Mesendoderm (in vitro differentiated cells): ENCODE measurements at regions not wholly inside any gene's neighbourhood (a gene's known extent, or its start where the extent isn't known, plus 50 kb on each side); places are given as distances from the start of the nearest gene placed in this dataset.

Experiments
- DNase-seq: peaks from one replicate; pipeline ENCODE4 v3.0.0; 2013
- H2AK5ac ChIP-seq: 2 replicates; pipeline ENCODE4 v1.6.1; 2013; ENCODE audit warnings: low read length, inconsistent platforms
- H2BK120ac ChIP-seq: 2 replicates; pipeline ENCODE4 v1.6.1; 2013; ENCODE audit warnings: low read depth, mild to moderate bottlenecking, low read length, moderate library complexity, mixed read lengths
- H2BK15ac ChIP-seq: replicated peaks from 2 replicates; pipeline ENCODE4 v1.6.1; 2013; ENCODE audit warnings: low read depth, mild to moderate bottlenecking, moderate library complexity
- H2BK5ac ChIP-seq: 2 replicates; pipeline ENCODE4 v1.6.1; 2013; ENCODE audit warnings: low read length, inconsistent platforms
- H3K18ac ChIP-seq: 2 replicates; pipeline ENCODE4 v1.6.1; 2013; ENCODE audit warnings: mild to moderate bottlenecking, low read length, mixed read lengths
- H3K23ac ChIP-seq: one replicate; pipeline ENCODE4 v1.6.1; 2013; ENCODE audit warnings: low read length
- H3K27ac ChIP-seq: 2 replicates; pipeline ENCODE4 v1.5.1; 2013; ENCODE audit warnings: low read depth, mild to moderate bottlenecking, inconsistent platforms, low read length, moderate library complexity
- H3K27me3 ChIP-seq: 2 replicates; pipeline ENCODE4 v1.6.1; 2013; ENCODE audit warnings: low read length, control low read depth, mild to moderate bottlenecking, inconsistent platforms; ENCODE audit not compliant: insufficient read depth, poor library complexity
- H3K36me3 ChIP-seq: 2 replicates; pipeline ENCODE4 v1.6.1; 2013; ENCODE audit warnings: low read length, inconsistent platforms; ENCODE audit not compliant: control insufficient read depth, insufficient read depth
- H3K4ac ChIP-seq: one replicate; pipeline ENCODE4 v1.6.1; 2013; ENCODE audit warnings: low read depth, mild to moderate bottlenecking, low read length, moderate library complexity
- H3K4me1 ChIP-seq: 2 replicates; pipeline ENCODE4 v1.6.1; 2013; ENCODE audit warnings: low read depth, low read length, inconsistent platforms; ENCODE audit not compliant: control insufficient read depth
- H3K4me2 ChIP-seq: 2 replicates; pipeline ENCODE4 v1.6.1; 2013; ENCODE audit warnings: low read length
- H3K4me3 ChIP-seq: 2 replicates; pipeline ENCODE4 v1.5.1; 2013; ENCODE audit warnings: mild to moderate bottlenecking, low read length
- H3K56ac ChIP-seq: one replicate; pipeline ENCODE4 v1.6.1; 2013; ENCODE audit warnings: low read length
- H3K79me1 ChIP-seq: 2 replicates; pipeline ENCODE4 v1.6.1; 2013; ENCODE audit warnings: low read length, inconsistent platforms
- H3K79me2 ChIP-seq: 2 replicates; pipeline ENCODE4 v1.6.1; 2013; ENCODE audit warnings: mild to moderate bottlenecking, low read length; ENCODE audit not compliant: control insufficient read depth, insufficient read depth
- H3K9ac ChIP-seq: 2 replicates; pipeline ENCODE4 v1.6.1; 2013; ENCODE audit warnings: low read length, inconsistent platforms
- H4K5ac ChIP-seq: one replicate; pipeline ENCODE4 v1.6.1; 2013; ENCODE audit warnings: low read length
- H4K8ac ChIP-seq: one replicate; pipeline ENCODE4 v1.6.1; 2013; ENCODE audit warnings: low read depth, mild to moderate bottlenecking, control low read depth, low read length, moderate library complexity
- WGBS: extraction: QIAGEN DNeasy Blood & Tissue Kit; methylation state at CpG from one replicate; pipeline ENCODE4 v1.1.7; 2013; ENCODE audit warnings: low lambda C conversion rate, missing lambda C conversion rate; ENCODE audit not compliant: insufficient coverage; ENCODE audit errors: extremely low coverage; 5-methylcytosine and 5-hydroxymethylcytosine counted together

GRCh38 chr10:106000721-106001120, 1163.8 kb downstream of the SORCS1 start:
- no peak overlapping the region for H4K8ac ChIP-seq
- H3K4me1 ChIP-seq: no peaks in the 10 kb centered on the region
- H3K79me1 ChIP-seq: no peaks in the 10 kb centered on the region
- H3K9ac ChIP-seq: no peak overlapping the region
- no peak overlapping the region for H2BK15ac ChIP-seq
- H4K5ac ChIP-seq: no peak overlapping the region
- no peak overlapping the region for H3K56ac ChIP-seq
- H3K36me3 ChIP-seq: no peaks in the 10 kb centered on the region
- no peak overlapping the region for H3K4me2 ChIP-seq
- H3K27me3 ChIP-seq: no peaks in the 10 kb centered on the region
- H3K18ac ChIP-seq: no peak overlapping the region
- H3K79me2 ChIP-seq: no peaks in the 10 kb centered on the region
- H3K23ac ChIP-seq: no peak overlapping the region
- H2AK5ac ChIP-seq: no peak overlapping the region
- H3K4me3 ChIP-seq: no peak overlapping the region
- H3K27ac ChIP-seq: no peak overlapping the region
- no peak for DNase-seq
- no peak overlapping the region for H3K4ac ChIP-seq
- H2BK120ac ChIP-seq: no peak overlapping the region
- H2BK5ac ChIP-seq: no peak overlapping the region
- WGBS: no CpG with 5 or more reads among the region's 2 CpGs

GRCh38 chr10:105993609-105994008, 1170.9 kb downstream of the SORCS1 start:
- Histone ChIP-seq H2AK5ac (no peak overlapping the region), H3K9ac (no peak overlapping the region), H4K5ac (no peak overlapping the region), H3K18ac (no peak overlapping the region), H3K56ac (no peak overlapping the region), H3K23ac (no peak overlapping the region), H3K36me3 (no peaks in the 10 kb centered on the region), H3K4me1 (no peaks in the 10 kb centered on the region), H3K27ac (no peak overlapping the region), H2BK120ac (no peak overlapping the region), H3K4me3 (no peak overlapping the region), H3K27me3 (no peaks in the 10 kb centered on the region), H3K79me2 (no peaks in the 10 kb centered on the region), H2BK5ac (no peak overlapping the region), H3K4ac (no peak overlapping the region), H4K8ac (no peak overlapping the region), H2BK15ac (no peak overlapping the region), H3K4me2 (no peak overlapping the region), H3K79me1 (no peaks in the 10 kb centered on the region)
- WGBS: no CpG with 5 or more reads among the region's 3 CpGs
- DNase-seq: no peak

GRCh38 chr10:105992928-105993327, 1171.6 kb downstream of the SORCS1 start:
- Histone ChIP-seq H4K8ac (no peak overlapping the region), H3K79me2 (no peaks in the 10 kb centered on the region), H4K5ac (no peak overlapping the region), H3K18ac (no peak overlapping the region), H3K4me1 (no peaks in the 10 kb centered on the region), H3K79me1 (no peaks in the 10 kb centered on the region), H3K23ac (no peak overlapping the region), H2AK5ac (no peak overlapping the region), H2BK120ac (no peak overlapping the region), H3K56ac (no peak overlapping the region), H3K4me3 (no peak overlapping the region), H3K4me2 (no peak overlapping the region), H3K9ac (no peak overlapping the region), H2BK15ac (no peak overlapping the region), H3K27ac (no peak overlapping the region), H3K4ac (no peak overlapping the region), H3K36me3 (no peaks in the 10 kb centered on the region), H2BK5ac (no peak overlapping the region), H3K27me3 (no peaks in the 10 kb centered on the region)
- no peak for DNase-seq

GRCh38 chr10:105990529-105990928, 1174.0 kb downstream of the SORCS1 start:
- H4K5ac ChIP-seq: no peak overlapping the region
- no peaks in the 10 kb centered on the region for H3K4me1 ChIP-seq
- no peak overlapping the region for H3K56ac ChIP-seq
- H3K36me3 ChIP-seq: no peaks in the 10 kb centered on the region
- H2BK5ac ChIP-seq: no peak overlapping the region
- H3K18ac ChIP-seq: no peak overlapping the region
- H3K23ac ChIP-seq: no peak overlapping the region
- no peak overlapping the region for H3K9ac ChIP-seq
- H3K4me3 ChIP-seq: no peak overlapping the region
- WGBS: no CpG with 5 or more reads among the region's 2 CpGs
- H2AK5ac ChIP-seq: no peak overlapping the region
- H3K27ac ChIP-seq: no peak overlapping the region
- H3K79me1 ChIP-seq: no peaks in the 10 kb centered on the region
- DNase-seq: no peak
- H2BK120ac ChIP-seq: no peak overlapping the region
- H3K4me2 ChIP-seq: no peak overlapping the region
- no peaks in the 10 kb centered on the region for H3K27me3 ChIP-seq
- no peaks in the 10 kb centered on the region for H3K79me2 ChIP-seq
- H3K4ac ChIP-seq: no peak overlapping the region
- H2BK15ac ChIP-seq: no peak overlapping the region
- no peak overlapping the region for H4K8ac ChIP-seq

- H3K79me2 ChIP-seq: no peaks in the 10 kb centered on the region
- H3K56ac ChIP-seq: no peak overlapping the region
- H3K36me3 ChIP-seq: no peaks in the 10 kb centered on the region
- H3K27ac ChIP-seq: no peak overlapping the region
- DNase-seq: no peak
- no peaks in the 10 kb centered on the region for H3K27me3 ChIP-seq
- no peak overlapping the region for H3K4ac ChIP-seq
- no peak overlapping the region for H3K23ac ChIP-seq
- no peaks in the 10 kb centered on the region for H3K4me1 ChIP-seq
- no peak overlapping the region for H3K18ac ChIP-seq
- H2BK120ac ChIP-seq: no peak overlapping the region
- H3K4me3 ChIP-seq: no peak overlapping the region
- no peak overlapping the region for H4K8ac ChIP-seq
- no peak overlapping the region for H2BK15ac ChIP-seq
- no peak overlapping the region for H4K5ac ChIP-seq
- no peak overlapping the region for H2BK5ac ChIP-seq
- no peaks in the 10 kb centered on the region for H3K79me1 ChIP-seq
- no CpG with 5 or more reads among the region's 3 CpGs for WGBS
- H3K9ac ChIP-seq: no peak overlapping the region
- no peak overlapping the region for H3K4me2 ChIP-seq
- no peak overlapping the region for H2AK5ac ChIP-seq
Measured at GRCh38 chr10:105989995-105990394, 1174.5 kb downstream of the SORCS1 start.

GRCh38 chr10:105988848-105989247, 1175.7 kb downstream of the SORCS1 start:
- no peaks in the 10 kb centered on the region for H3K79me1 ChIP-seq
- no peaks in the 10 kb centered on the region for H3K79me2 ChIP-seq
- H4K8ac ChIP-seq: no peak overlapping the region
- no peak overlapping the region for H2BK15ac ChIP-seq
- no peak overlapping the region for H3K56ac ChIP-seq
- H3K27ac ChIP-seq: no peak overlapping the region
- no peaks in the 10 kb centered on the region for H3K27me3 ChIP-seq
- no peaks in the 10 kb centered on the region for H3K4me1 ChIP-seq
- H4K5ac ChIP-seq: no peak overlapping the region
- no peak for DNase-seq
- no peak overlapping the region for H3K18ac ChIP-seq
- no CpG with 5 or more reads among the region's 1 CpG for WGBS
- H3K4me2 ChIP-seq: no peak overlapping the region
- no peak overlapping the region for H3K23ac ChIP-seq
- no peak overlapping the region for H3K9ac ChIP-seq
- no peak overlapping the region for H3K4ac ChIP-seq
- no peak overlapping the region for H2AK5ac ChIP-seq
- H3K4me3 ChIP-seq: no peak overlapping the region
- H2BK120ac ChIP-seq: no peak overlapping the region
- H3K36me3 ChIP-seq: no peaks in the 10 kb centered on the region
- H2BK5ac ChIP-seq: no peak overlapping the region
